HepG2 (cell line): ENCODE measurements at regions not wholly inside any gene's neighbourhood (a gene's known extent, or its start where the extent isn't known, plus 50 kb on each side); places are given as distances from the start of the nearest gene placed in this dataset.

Experiments
- ATF7-NPFF ChIP-seq: sonication (generic); formaldehyde crosslinking; IDR thresholded peaks from 2 replicates; pipeline ENCODE4 v1.8.1; 2023; ENCODE audit warnings: mild to moderate bottlenecking, low read depth, missing genetic modification reagents, moderate library complexity
- CREB1 ChIP-seq, 2 experiments: fragments of 450-650 bp in 1 of 2; IDR thresholded peaks; 2 replicates each; pipeline ENCODE4 v1.6.1; 2016 to 2017; ENCODE audit warnings: control low read depth in 1 of 2, mild to moderate bottlenecking in 1 of 2, missing compliant biosample characterization in 1 of 2, missing genetic modification characterization in 1 of 2
- ERF ChIP-seq: IDR thresholded peaks from 2 replicates; pipeline ENCODE4 v1.6.1; 2018; ENCODE audit warnings: missing biosample characterization, missing genetic modification reagents
- ETV5 ChIP-seq: IDR thresholded peaks from 2 replicates; pipeline ENCODE4 v1.6.1; 2018; ENCODE audit warnings: missing biosample characterization, missing genetic modification reagents, inconsistent platforms, borderline replicate concordance
- HMGXB3 ChIP-seq: sonication (generic); formaldehyde crosslinking; IDR thresholded peaks from 2 replicates; pipeline ENCODE4 v1.4.0; 2020; ENCODE audit warnings: missing genetic modification reagents, borderline replicate concordance
- HNF1B ChIP-seq: sonication (generic); formaldehyde crosslinking; IDR thresholded peaks from 2 replicates; pipeline ENCODE4 v1.5.1; 2020; ENCODE audit warnings: mild to moderate bottlenecking, moderate library complexity, missing genetic modification reagents
- IRF2 ChIP-seq: IDR thresholded peaks from 2 replicates; pipeline ENCODE4 v1.6.1; 2018; ENCODE audit warnings: missing genetic modification reagents, missing compliant biosample characterization
- IRX3 ChIP-seq: sonication (generic); formaldehyde crosslinking; IDR thresholded peaks from 2 replicates; pipeline ENCODE4 v1.8.1; 2023; ENCODE audit warnings: mild to moderate bottlenecking, low read depth, missing genetic modification reagents, borderline replicate concordance
- LBX2 ChIP-seq: sonication (generic); formaldehyde crosslinking; IDR thresholded peaks from 2 replicates; pipeline ENCODE4 v1.5.0; 2020; ENCODE audit warnings: missing genetic modification reagents, mild to moderate bottlenecking, borderline replicate concordance
- MED1 ChIP-seq: sonication (generic); formaldehyde crosslinking; IDR thresholded peaks from 2 replicates; pipeline ENCODE4 v1.4.0; 2020; ENCODE audit warnings: missing genetic modification reagents
- NFIC ChIP-seq: IDR thresholded peaks from 2 replicates; pipeline ENCODE4 v1.6.1; 2012; ENCODE audit warnings: mild to moderate bottlenecking, low read length, inconsistent platforms
- SIX4 ChIP-seq: sonication (generic); formaldehyde crosslinking; IDR thresholded peaks from 2 replicates; pipeline ENCODE4 v1.4.0; 2020; ENCODE audit warnings: missing genetic modification reagents
- TBX2 ChIP-seq: sonication (generic); formaldehyde crosslinking; IDR thresholded peaks from 2 replicates; pipeline ENCODE4 v1.5.0; 2020; ENCODE audit warnings: missing genetic modification reagents, mild to moderate bottlenecking, borderline replicate concordance
- TFAP4 ChIP-seq: sonication (generic); IDR thresholded peaks from 2 replicates; pipeline ENCODE4 v1.6.1; 2016; ENCODE audit warnings: low read depth, borderline replicate concordance
- THAP11 ChIP-seq: IDR thresholded peaks from 2 replicates; pipeline ENCODE4 v1.6.1; 2016; ENCODE audit warnings: missing biosample characterization, missing genetic modification reagents
- TOPORS ChIP-seq: sonication (generic); formaldehyde crosslinking; IDR thresholded peaks from 2 replicates; pipeline ENCODE4 v1.8.0; 2023; ENCODE audit warnings: mild to moderate bottlenecking, missing genetic modification reagents
- TP53 ChIP-seq: sonication (generic); formaldehyde crosslinking; conservative IDR thresholded peaks from 2 replicates; pipeline ENCODE4 v1.4.0; 2020; ENCODE audit warnings: missing genetic modification reagents
- XRCC5 ChIP-seq: fragments of 200-400 bp; formaldehyde crosslinking; optimal IDR thresholded peaks from 2 replicates; pipeline ENCODE3; 2017; ENCODE audit warnings: mild to moderate bottlenecking, low read length
- ZFY ChIP-seq: sonication (generic); formaldehyde crosslinking; IDR thresholded peaks from 2 replicates; pipeline ENCODE4 v1.4.0; 2020; ENCODE audit warnings: missing genetic modification reagents
- ZNF264 ChIP-seq: sonication (generic); formaldehyde crosslinking; IDR thresholded peaks from 2 replicates; pipeline ENCODE4 v1.4.0; 2020; ENCODE audit warnings: missing genetic modification reagents
- ZNF619 ChIP-seq: sonication (generic); formaldehyde crosslinking; IDR thresholded peaks from 2 replicates; pipeline ENCODE4 v1.4.0; 2020; ENCODE audit warnings: mild to moderate bottlenecking, missing genetic modification reagents
- ZNF792 ChIP-seq: IDR thresholded peaks from 2 replicates; pipeline ENCODE4 v1.6.1; 2016
- ZNF816 ChIP-seq: sonication (generic); formaldehyde crosslinking; IDR thresholded peaks from 2 replicates; pipeline ENCODE4 v1.8.0; 2022; ENCODE audit warnings: missing genetic modification reagents, mild to moderate bottlenecking, borderline replicate concordance

- 0 out of 2 replicates have a peak, but pooled peaks have one; percentile 7 for TF ChIP-seq HMGXB3 (CRISPR knock-in tag)
- no peak for TF ChIP-seq LBX2 (CRISPR knock-in tag)
- TF ChIP-seq SIX4 (CRISPR knock-in tag), result peak; percentile 37; the same call in 1 of the 2 replicates
- peak; percentile 69 for TF ChIP-seq IRF2 (CRISPR knock-in tag)
- TF ChIP-seq TOPORS (CRISPR knock-in tag), result no peak
- peak; percentile 50; the same call in 1 of the 2 replicates for TF ChIP-seq TFAP4
- TF ChIP-seq HNF1B, result 0 out of 2 replicates have a peak, but pooled peaks have one; percentile 57
- TF ChIP-seq ZNF264 (CRISPR knock-in tag), result no peak
- no peak for TF ChIP-seq ATF7-NPFF (CRISPR knock-in tag)
- peak; percentile 45; the same call in 1 of the 2 replicates for TF ChIP-seq ETV5 (CRISPR knock-in tag)
- TF ChIP-seq ZFY (CRISPR knock-in tag), result no peak
- TF ChIP-seq ERF (CRISPR knock-in tag), result peak; percentile 80
- TF ChIP-seq THAP11 (CRISPR knock-in tag), result peak; percentile 4; the same call in 1 of the 2 replicates
- TF ChIP-seq IRX3 (CRISPR knock-in tag), result no peak
- 0 out of 2 replicates have a peak, but pooled peaks have one; percentile 39 for TF ChIP-seq ZNF816 (CRISPR knock-in tag)
- peak; percentile 78 for TF ChIP-seq MED1 (CRISPR knock-in tag)
- peak; percentile 52 for TF ChIP-seq TBX2 (CRISPR knock-in tag)
- no peak for TF ChIP-seq ZNF619 (CRISPR knock-in tag)
- 0 out of 2 replicates have a peak, but pooled peaks have one; percentile 36 for TF ChIP-seq TP53
- peak; percentile 49 for TF ChIP-seq XRCC5
- 0 out of 2 replicates have a peak, but pooled peaks have one; percentile 8 for TF ChIP-seq NFIC
- 0 out of 2 replicates have a peak, but pooled peaks have one; percentile 19 for TF ChIP-seq ZNF792 (CRISPR knock-in tag)
- TF ChIP-seq CREB1 (IDR thresholded peaks at IDR 0.05), result no peak
- TF ChIP-seq CREB1 (CRISPR knock-in tag; IDR thresholded peaks at IDR 0.05), result peak; percentile 54; the same call in 1 of the 2 replicates
These were observed 135.4 kb downstream of the PROX1 start (continued) for GRCh38 chr1:214123061-214123784.
